ENCODE measurements at regions not wholly inside any gene's neighbourhood (a gene's known extent, or its start where the extent isn't known, plus 50 kb on each side); places are given as distances from the start of the nearest gene placed in this dataset.

- RAD21 ChIA-PET (ENCODE audit: low non-redundant PET in 1 of 2, low total read pairs in 2 of 2, uncharacterized antibody in 2 of 2, unreplicated experiment in 2 of 2), result no interaction called here
- no peaks in the 10 kb centered on the region for H3K36me3 ChIP-seq (ENCODE audit: control insufficient read depth in 1 of 2, insufficient read depth in 2 of 2, low read length in 2 of 2)
- TF ChIP-seq EGR1 (IDR thresholded peaks at IDR 0.05; ENCODE audit: low read depth) (no peak), SIN3A (IDR thresholded peaks at IDR 0.05; ENCODE audit: low read depth) (no peak), SP1 (IDR thresholded peaks at IDR 0.05; ENCODE audit: low read depth) (no peak), POLR2AphosphoS5 (IDR thresholded peaks at IDR 0.05; ENCODE audit: low read depth, low read length) (no peak), ELF1 (IDR thresholded peaks at IDR 0.05; ENCODE audit: borderline replicate concordance, low read depth) (no peak), RAD21 (IDR thresholded peaks at IDR 0.05; ENCODE audit: low read depth) (no peak), POLR2A (IDR thresholded peaks at IDR 0.05; ENCODE audit: borderline replicate concordance, extremely low read depth, insufficient read depth, insufficient read length) (no peak), EZH2phosphoT487 (IDR thresholded peaks at IDR 0.05; ENCODE audit: borderline replicate concordance) (no peak)
- TF ChIP-seq, protein P1, sequence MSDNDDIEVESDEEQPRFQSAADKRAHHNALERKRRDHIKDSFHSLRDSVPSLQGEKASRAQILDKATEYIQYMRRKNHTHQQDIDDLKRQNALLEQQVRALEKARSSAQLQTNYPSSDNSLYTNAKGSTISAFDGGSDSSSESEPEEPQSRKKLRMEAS (IDR thresholded peaks at IDR 0.05), result no peak
- TF ChIP-seq, protein P2, sequence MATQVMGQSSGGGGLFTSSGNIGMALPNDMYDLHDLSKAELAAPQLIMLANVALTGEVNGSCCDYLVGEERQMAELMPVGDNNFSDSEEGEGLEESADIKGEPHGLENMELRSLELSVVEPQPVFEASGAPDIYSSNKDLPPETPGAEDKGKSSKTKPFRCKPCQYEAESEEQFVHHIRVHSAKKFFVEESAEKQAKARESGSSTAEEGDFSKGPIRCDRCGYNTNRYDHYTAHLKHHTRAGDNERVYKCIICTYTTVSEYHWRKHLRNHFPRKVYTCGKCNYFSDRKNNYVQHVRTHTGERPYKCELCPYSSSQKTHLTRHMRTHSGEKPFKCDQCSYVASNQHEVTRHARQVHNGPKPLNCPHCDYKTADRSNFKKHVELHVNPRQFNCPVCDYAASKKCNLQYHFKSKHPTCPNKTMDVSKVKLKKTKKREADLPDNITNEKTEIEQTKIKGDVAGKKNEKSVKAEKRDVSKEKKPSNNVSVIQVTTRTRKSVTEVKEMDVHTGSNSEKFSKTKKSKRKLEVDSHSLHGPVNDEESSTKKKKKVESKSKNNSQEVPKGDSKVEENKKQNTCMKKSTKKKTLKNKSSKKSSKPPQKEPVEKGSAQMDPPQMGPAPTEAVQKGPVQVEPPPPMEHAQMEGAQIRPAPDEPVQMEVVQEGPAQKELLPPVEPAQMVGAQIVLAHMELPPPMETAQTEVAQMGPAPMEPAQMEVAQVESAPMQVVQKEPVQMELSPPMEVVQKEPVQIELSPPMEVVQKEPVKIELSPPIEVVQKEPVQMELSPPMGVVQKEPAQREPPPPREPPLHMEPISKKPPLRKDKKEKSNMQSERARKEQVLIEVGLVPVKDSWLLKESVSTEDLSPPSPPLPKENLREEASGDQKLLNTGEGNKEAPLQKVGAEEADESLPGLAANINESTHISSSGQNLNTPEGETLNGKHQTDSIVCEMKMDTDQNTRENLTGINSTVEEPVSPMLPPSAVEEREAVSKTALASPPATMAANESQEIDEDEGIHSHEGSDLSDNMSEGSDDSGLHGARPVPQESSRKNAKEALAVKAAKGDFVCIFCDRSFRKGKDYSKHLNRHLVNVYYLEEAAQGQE (IDR thresholded peaks at IDR 0.05; ENCODE audit: low read depth), result no peak
- TF ChIP-seq, protein P3, sequence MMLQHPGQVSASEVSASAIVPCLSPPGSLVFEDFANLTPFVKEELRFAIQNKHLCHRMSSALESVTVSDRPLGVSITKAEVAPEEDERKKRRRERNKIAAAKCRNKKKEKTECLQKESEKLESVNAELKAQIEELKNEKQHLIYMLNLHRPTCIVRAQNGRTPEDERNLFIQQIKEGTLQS (IDR thresholded peaks at IDR 0.05), result no peak
- BruUV-seq (replicated peaks), result no TSS peak
- no peaks in the 10 kb centered on the region for H4K20me1 ChIP-seq (ENCODE audit: insufficient read depth)
- POLR2A ChIA-PET, result no interaction called here
- no peaks in the 10 kb centered on the region for H3K79me2 ChIP-seq (ENCODE audit: insufficient read depth, low read length)
- ATAC-seq (no peak), DNase-seq (ENCODE audit: low read depth, low spot score) (no peak)
- H3K27ac ChIP-seq (ENCODE audit: low read depth, low read length), result no peak overlapping the region
- no peak overlapping the region for H3K4me3 ChIP-seq (replicated peaks in 1 of 2; ENCODE audit: low read depth in 1 of 2, low read length in 2 of 2)
- no peak overlapping the region for H3K9ac ChIP-seq (ENCODE audit: low read length)
- CTCF ChIA-PET, result no interaction called here
- H3K4me2 ChIP-seq (ENCODE audit: low read length), result no peak overlapping the region
- peaks cover 0 to 36% of the 10 kb centered on the region in 2 experiments; a peak in 2 of 4 replicates for H3K9me3 ChIP-seq (ENCODE audit: control insufficient read depth in 1 of 2, insufficient read depth in 1 of 2, low read depth in 1 of 2, low read length in 2 of 2)
- H3K4me1 ChIP-seq (ENCODE audit: control insufficient read depth in 1 of 2, insufficient read depth in 2 of 2, low read length in 2 of 2), result no peaks in the 10 kb centered on the region
- H3K9me2 ChIP-seq (ENCODE audit: insufficient read depth), result no peaks in the 10 kb centered on the region
- H3K27me3 ChIP-seq (ENCODE audit: insufficient read depth, low read length), result no peaks in the 10 kb centered on the region
- H2AFZ ChIP-seq (ENCODE audit: low read depth, low read length, poor library complexity, severe bottlenecking), result no peak overlapping the region
- intact Hi-C loops (cut with micrococcal nuclease), result no loop called here
Measured at GRCh38 chr2:22126978-22127377, 1003.2 kb downstream of the TDRD15 start.
